Smooth muscle cell (in vitro differentiated cells): ENCODE measurements at regions not wholly inside any gene's neighbourhood (a gene's known extent, or its start where the extent isn't known, plus 50 kb on each side); places are given as distances from the start of the nearest gene placed in this dataset.

Experiments
- DNase-seq: peaks from one replicate; lab custom pipeline; 2025; ENCODE audit not compliant: unreplicated experiment; lab: John Stamatoyannopoulos, UW
- H2AFZ ChIP-seq: fragments of 200-600 bp; sonication (generic); 2 replicates; pipeline ENCODE4 v1.6.0; 2016; ENCODE audit warnings: antibody characterized with exemption, low read depth, mild to moderate bottlenecking
- H3F3A ChIP-seq: fragments of 200-600 bp; sonication (generic); 2 replicates; pipeline ENCODE4 v1.6.0; 2017; ENCODE audit warnings: antibody characterized with exemption, low read depth
- H3K27ac ChIP-seq: fragments of 200-600 bp; sonication (generic); 2 replicates; pipeline ENCODE4 v1.5.1; 2016; ENCODE audit warnings: low read depth, mild to moderate bottlenecking
- H3K27me3 ChIP-seq: fragments of 200-600 bp; sonication (generic); 2 replicates; pipeline ENCODE4 v1.6.1; 2016; ENCODE audit warnings: low read depth, mild to moderate bottlenecking
- H3K36me3 ChIP-seq: fragments of 200-600 bp; sonication (generic); 2 replicates; pipeline ENCODE4 v1.5.1; 2016; ENCODE audit warnings: low read depth
- H3K4me1 ChIP-seq: fragments of 200-600 bp; sonication (generic); 2 replicates; pipeline ENCODE4 v1.5.1; 2016; ENCODE audit warnings: low read depth
- H3K4me2 ChIP-seq: fragments of 200-600 bp; sonication (generic); 2 replicates; pipeline ENCODE4 v1.6.0; 2016; ENCODE audit warnings: mild to moderate bottlenecking
- H3K4me3 ChIP-seq: fragments of 200-600 bp; sonication (generic); 2 replicates; pipeline ENCODE4 v1.5.1; 2016; ENCODE audit warnings: mild to moderate bottlenecking
- H3K79me2 ChIP-seq: fragments of 200-600 bp; sonication (generic); 2 replicates; pipeline ENCODE4 v1.6.0; 2016; ENCODE audit warnings: low read depth, mild to moderate bottlenecking
- H3K9ac ChIP-seq: fragments of 200-600 bp; sonication (generic); 2 replicates; pipeline ENCODE4 v1.6.0; 2016; ENCODE audit warnings: low read depth
- H3K9me3 ChIP-seq: fragments of 200-600 bp; sonication (generic); replicated peaks from 2 replicates; pipeline ENCODE4 v1.5.1; 2016; ENCODE audit warnings: low read depth
- H4K20me1 ChIP-seq: fragments of 200-600 bp; sonication (generic); 2 replicates; pipeline ENCODE4 v1.6.0; 2016; ENCODE audit warnings: low read depth
- CTCF ChIP-seq: fragments of 200-600 bp; sonication (generic); IDR thresholded peaks from 2 replicates; pipeline ENCODE4 v1.5.1; 2017; ENCODE audit warnings: borderline replicate concordance, mild to moderate bottlenecking, antibody characterized with exemption; ENCODE audit not compliant: insufficient read depth, poor library complexity, severe bottlenecking
- WGBS: methylation state at CpG from one replicate; pipeline ENCODE4 v1.1.7; 2016; ENCODE audit warnings: low lambda C conversion rate; 5-methylcytosine and 5-hydroxymethylcytosine counted together

DNA sequence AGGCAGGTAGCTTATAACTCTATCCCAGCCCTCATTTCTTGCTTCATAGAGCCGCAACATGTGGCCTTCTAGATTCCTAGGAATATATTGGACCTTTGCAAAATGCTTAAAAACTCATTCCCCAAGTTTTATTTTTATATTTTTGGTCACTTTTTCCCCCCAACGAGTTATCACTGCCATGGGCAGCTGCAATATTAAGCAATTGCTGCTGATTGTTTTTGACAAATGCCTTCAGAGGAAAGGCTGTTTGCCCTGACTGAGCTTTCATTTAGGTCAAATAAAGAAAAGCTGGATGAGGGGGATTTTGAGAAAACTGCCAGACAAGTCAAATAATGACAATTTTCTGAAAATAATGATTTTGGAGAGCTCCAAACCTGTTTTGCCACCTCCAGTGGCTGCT is 976.9 kb upstream of the MBL2 start:
- no peak overlapping the region for H3K9ac ChIP-seq
- H4K20me1 ChIP-seq, result no peaks in the 10 kb centered on the region
- H2AFZ ChIP-seq, result no peak overlapping the region
- no peak overlapping the region for H3K27ac ChIP-seq
- no peaks in the 10 kb centered on the region for H3K4me1 ChIP-seq
- H3K36me3 ChIP-seq, result no peaks in the 10 kb centered on the region
- no peaks in the 10 kb centered on the region for H3K79me2 ChIP-seq
- DNase-seq, result no peak
- no peak overlapping the region for H3K4me3 ChIP-seq
- TF ChIP-seq CTCF, result no peak
- 94% methylated on average over 2 of the region's 2 CpGs for WGBS
- H3K4me2 ChIP-seq, result no peak overlapping the region
- H3K9me3 ChIP-seq, result peaks cover 9% of the 10 kb centered on the region
- no peaks in the 10 kb centered on the region for H3K27me3 ChIP-seq
- no peaks in the 10 kb centered on the region for H3F3A ChIP-seq

- H3K4me1 ChIP-seq, result no peaks in the 10 kb centered on the region
- no peaks in the 10 kb centered on the region for H4K20me1 ChIP-seq
- H3K79me2 ChIP-seq, result no peaks in the 10 kb centered on the region
- no peak overlapping the region for H3K9ac ChIP-seq
- H3K36me3 ChIP-seq, result no peaks in the 10 kb centered on the region
- 95% methylated on average over 1 of the region's 1 CpG for WGBS
- DNase-seq, result no peak
- no peak overlapping the region for H3K27ac ChIP-seq
- TF ChIP-seq CTCF, result no peak
- H3K9me3 ChIP-seq, result peaks cover 9% of the 10 kb centered on the region
- H3K27me3 ChIP-seq, result no peaks in the 10 kb centered on the region
- H3K4me3 ChIP-seq, result no peak overlapping the region
- H3F3A ChIP-seq, result no peaks in the 10 kb centered on the region
- H2AFZ ChIP-seq, result no peak overlapping the region
- no peak overlapping the region for H3K4me2 ChIP-seq
Measured at GRCh38 chr10:53748319-53748718, 975.7 kb upstream of the MBL2 start.

- H3K9ac ChIP-seq, result no peak overlapping the region
- H3F3A ChIP-seq, result no peaks in the 10 kb centered on the region
- no peaks in the 10 kb centered on the region for H4K20me1 ChIP-seq
- H3K27me3 ChIP-seq, result no peaks in the 10 kb centered on the region
- no peak for DNase-seq
- H3K79me2 ChIP-seq, result no peaks in the 10 kb centered on the region
- H3K4me1 ChIP-seq, result no peaks in the 10 kb centered on the region
- peaks cover 7% of the 10 kb centered on the region for H3K9me3 ChIP-seq
- no peak for TF ChIP-seq CTCF
- H3K36me3 ChIP-seq, result no peaks in the 10 kb centered on the region
- no peak overlapping the region for H3K27ac ChIP-seq
- H2AFZ ChIP-seq, result no peak overlapping the region
- H3K4me2 ChIP-seq, result no peak overlapping the region
- no peak overlapping the region for H3K4me3 ChIP-seq
Measured at GRCh38 chr10:53744746-53745145, 972.2 kb upstream of the MBL2 start.

DNA sequence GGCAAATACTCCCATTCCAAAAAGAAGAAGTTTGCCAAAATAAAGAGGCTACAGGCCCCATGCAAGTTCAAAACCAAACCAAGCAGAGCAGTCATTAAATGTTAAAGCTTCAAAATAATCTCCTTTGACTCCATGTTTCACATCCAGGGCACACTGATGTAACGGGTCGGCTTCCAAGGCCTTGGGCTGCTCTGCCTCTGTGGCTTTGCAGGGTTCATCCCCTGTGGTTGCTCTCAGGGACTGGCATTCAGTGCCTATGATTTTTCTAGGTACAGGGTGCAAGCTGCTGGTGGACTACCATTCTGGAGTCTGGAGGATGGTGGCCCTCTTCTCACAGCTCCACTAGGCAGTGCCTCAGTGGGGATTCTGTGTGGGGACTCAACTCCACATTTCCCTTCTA is 971.6 kb upstream of the MBL2 start:
- 100% methylated on average over 2 of the region's 2 CpGs for WGBS
- Histone ChIP-seq H3F3A (no peaks in the 10 kb centered on the region), H3K79me2 (no peaks in the 10 kb centered on the region), H3K9ac (no peak overlapping the region), H3K9me3 (peaks cover 1% of the 10 kb centered on the region), H3K36me3 (no peaks in the 10 kb centered on the region), H3K4me3 (no peak overlapping the region), H3K4me1 (no peaks in the 10 kb centered on the region), H2AFZ (no peak overlapping the region), H4K20me1 (no peaks in the 10 kb centered on the region), H3K4me2 (no peak overlapping the region), H3K27ac (no peak overlapping the region), H3K27me3 (no peaks in the 10 kb centered on the region)
- no peak for TF ChIP-seq CTCF
- DNase-seq, result no peak
